Activated CD4-positive, alpha-beta T cell treated with anti-CD3 and anti-CD28 coated beads, Interleukin-2, amount 50 U/mL, for 48 hours (primary cell): ENCODE measurements at regions not wholly inside any gene's neighbourhood (a gene's known extent, or its start where the extent isn't known, plus 50 kb on each side); places are given as distances from the start of the nearest gene placed in this dataset.
"Not testable (repeated sequence)": the region's sequence is repeated elsewhere in the genome, so short reads cannot be mapped to it uniquely, and the experiment has no call there.

ENCODE experiments used
- DNase-seq, 2 experiments: peaks; one replicate each; pipeline ENCODE4 v3.0.0-alpha.2; 2020

DNA sequence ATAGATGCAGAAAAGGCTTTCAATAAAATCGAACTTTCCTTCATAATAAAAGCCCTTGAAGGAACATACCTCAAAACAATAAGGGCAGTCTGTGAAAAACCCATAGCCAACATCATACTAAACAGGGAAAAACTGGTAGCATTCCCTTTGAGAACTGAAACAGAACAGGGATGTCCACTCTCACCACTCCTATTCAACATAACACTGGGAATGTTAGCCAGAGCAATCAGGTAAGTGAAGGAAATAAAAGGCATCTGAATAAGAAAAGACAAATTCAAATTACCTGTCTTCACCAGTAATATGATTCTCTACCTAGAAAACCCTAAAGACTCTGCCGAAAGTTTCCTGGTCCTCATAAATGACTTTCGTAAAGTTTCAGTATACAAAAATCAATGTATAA is 861.0 kb upstream of the VRK2 start:
- no peak for DNase-seq

DNA sequence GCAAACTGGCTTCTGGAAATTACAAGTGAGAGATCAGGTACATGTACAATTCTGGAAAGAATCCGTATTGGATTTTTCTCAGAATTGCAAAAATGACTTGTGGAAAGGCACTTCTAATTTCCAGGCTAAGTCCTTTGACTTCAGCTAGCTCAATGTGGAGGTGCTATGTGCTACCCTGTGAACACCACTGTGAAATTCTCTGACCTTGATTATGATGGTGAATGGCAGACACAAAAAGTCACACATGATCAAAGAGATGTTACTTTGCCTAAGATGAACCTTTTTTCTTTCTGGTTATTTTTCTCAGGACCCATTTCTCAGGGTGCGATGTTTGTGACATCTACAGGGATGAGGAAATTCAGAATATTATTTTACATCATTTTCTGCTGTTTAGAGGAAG is 856.6 kb upstream of the VRK2 start:
- no peak for DNase-seq

DNA sequence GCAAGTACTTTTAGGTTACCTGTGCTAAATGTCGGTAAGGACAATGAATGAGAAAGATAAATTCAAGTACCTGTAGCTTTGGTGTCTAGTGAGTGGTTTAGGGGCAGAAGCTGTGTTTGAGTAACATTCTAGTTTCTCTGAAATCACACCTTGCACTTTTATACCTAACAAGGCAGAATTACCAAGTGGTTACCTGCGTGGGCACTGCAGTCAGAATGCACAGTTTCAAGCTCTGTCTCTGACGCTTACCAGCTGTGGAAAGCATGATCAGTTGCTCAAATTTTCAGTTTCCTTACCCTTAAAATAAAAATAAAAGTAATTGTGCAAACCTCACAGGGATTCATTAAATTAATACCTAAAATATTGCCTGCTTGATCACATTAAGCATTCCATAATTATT is 846.9 kb upstream of the VRK2 start:
- DNase-seq: no peak

DNA sequence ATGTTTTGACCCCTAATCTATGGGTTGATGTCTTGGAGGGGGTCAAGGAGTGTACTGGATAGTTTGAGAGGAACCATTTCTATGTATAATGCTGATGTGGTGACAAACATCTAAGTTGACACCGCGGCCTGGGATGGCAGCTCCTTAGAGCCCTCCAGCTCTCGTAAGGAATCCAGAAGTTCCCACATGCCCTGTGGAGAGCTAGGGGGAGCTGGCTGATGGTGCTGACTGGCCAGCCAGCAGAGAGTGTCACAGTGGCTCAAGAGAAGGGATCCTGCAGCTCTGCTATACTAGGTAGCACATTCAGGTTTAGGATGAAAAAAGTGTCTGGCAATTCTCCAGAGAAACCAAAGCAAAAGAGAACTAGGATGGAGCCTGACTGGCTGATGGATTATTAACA is 842.2 kb upstream of the VRK2 start:
- no peak for DNase-seq

DNA sequence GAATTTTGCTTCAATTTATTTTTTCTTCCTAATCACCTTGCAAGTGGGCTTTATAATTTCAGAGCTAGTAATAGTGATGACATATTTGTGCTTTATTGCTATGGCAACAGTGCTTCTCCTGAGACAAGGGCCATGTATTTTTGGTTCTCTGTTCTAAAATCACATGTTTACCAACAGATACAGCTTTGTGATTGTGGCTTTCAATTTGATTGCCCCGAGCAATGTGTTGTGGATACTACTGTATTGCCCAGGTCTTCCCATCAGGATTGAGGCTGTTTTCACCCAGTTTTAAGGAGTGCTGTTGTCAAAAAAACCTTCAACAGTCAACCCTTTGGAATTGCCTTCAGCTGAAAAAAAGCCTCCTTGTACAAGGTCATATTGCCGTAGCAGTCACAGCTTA is 841.4 kb upstream of the VRK2 start:
- DNase-seq: no peak

DNA sequence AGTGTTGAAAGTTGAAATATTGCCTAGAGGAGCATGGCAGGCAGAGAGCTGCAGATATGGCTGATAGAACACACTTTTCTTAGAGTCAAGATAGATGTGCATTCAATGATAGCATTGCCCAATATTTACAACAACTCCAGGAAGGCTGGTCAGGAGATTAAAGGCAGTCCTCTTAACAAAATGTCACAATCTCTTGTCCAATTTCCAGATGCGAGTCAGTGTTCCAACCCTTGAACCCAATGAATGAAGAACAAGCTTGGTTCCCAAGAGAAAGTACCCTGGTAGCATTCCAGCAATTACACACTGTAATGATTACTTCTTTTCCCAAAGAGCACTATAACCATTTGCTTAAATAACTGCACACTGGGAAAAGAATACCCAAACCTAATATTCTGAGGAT is 839.4 kb upstream of the VRK2 start:
- no peak for DNase-seq

DNA sequence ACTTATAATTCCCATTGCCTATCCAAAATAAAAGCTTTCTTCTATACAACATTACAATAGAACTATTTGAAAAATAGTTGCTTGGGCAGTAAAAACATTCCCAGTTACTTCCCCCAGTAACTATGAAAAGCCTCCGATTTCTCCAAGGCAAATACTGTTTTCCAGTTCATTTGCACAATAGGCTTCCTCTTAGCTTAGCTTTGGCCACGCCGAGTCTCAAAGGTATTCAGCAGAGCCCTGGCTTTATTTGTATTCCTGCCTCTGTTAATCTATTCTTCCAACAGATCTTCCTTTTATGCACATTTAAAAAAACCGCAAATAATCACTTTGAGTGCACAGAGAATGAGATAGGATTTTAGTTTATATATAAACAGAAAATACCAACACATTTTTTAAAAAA is 836.8 kb upstream of the VRK2 start:
- DNase-seq: no peak

DNA sequence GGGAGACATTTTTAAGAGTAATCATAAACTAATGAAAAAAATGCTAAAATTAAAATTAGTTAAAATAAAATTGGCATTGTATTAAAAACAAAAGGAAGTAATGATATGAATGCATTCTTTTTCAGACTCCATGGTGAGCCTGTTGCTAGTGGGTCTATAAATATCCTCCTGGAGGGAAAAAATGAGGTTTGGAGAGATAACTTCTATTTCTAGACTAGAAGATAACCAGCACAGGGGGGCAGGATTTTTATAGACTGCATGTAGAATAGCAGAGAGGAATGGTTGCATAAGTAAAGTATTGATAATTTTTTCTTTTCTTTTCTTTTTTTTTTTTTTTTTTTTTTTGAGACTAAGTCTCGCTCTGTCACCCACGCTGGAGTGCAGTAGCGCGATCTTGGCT is 835.8 kb upstream of the VRK2 start:
- DNase-seq: no peak

DNA sequence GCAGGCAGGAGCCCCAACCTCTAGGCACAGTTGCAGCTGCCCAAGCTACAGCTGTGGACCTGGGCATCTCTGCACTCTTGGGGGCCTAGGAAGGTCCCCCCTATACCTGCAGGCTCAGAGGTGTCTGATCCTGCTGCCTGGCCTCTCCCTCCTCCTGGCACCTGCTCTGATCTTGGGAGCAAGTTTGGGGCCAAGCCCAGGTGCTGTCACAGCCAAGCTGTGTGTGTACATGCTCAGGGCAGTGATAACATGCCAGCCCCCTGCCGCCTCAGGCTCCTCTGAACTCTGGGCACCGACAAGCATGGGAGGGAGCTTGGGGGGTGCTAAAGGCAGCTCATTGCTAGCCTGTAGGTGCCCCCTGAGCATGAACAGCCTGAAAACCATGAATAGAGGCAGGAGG is 829.6 kb upstream of the VRK2 start:
- DNase-seq: no peak

DNA sequence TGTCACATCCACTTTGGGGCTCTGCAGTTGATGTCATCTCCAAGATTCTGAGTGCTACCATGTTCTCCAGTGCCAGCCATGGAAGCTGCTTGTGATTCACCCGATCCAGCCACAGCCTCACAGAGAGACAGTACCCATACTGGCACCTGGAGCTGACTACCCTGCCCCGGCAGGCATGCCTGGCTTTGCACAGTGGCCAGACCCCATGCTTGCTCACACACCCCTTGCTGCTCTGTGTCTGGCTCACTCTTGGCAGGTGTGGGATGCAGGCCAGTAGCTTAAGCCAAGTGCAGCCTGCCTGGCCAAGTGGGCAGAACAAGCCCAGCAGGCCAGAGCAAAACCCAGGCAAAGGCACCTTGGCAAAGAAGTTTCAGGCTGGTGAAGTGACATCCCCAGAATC is 828.4 kb upstream of the VRK2 start:
- no peak for DNase-seq

DNA sequence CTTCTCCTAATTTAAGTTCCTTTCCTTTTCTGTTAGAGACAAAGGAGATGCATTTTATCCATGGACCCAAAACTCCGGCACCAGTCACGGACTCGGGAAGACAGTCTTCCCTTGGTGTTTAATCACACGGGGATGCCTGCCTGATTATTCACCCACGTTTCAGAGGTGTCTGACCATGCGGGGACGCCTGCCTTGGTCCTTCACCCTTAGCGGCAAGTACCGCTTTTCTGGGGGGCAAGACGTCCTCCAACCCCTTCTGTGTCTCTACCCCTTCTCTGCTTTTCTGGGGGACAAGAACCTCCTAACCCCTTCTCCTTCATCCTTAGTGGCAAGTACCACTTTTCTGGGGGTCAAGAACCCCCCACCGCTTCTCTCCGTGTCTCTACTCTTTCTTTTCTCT is 816.9 kb upstream of the VRK2 start:
- not testable (repeated sequence) for DNase-seq

DNA sequence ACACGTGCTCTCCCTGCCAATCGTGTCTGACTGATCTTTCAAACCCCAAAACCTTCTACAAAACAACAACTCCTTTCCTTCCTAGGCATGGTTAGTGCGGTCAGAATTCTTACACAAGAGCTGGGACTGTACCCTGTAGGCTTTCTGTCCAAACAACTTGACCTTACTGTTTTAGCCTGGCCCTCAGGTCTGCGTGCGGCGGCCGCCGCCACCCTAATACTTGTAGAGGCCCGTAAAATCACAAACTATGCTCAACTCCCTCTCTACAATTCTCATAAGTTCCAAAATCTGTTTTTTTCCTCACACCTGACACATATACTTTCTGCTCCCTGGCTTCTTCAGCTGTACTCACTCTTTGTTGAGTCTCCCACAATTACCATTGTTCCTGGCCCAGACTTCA is 814.3 kb upstream of the VRK2 start:
- DNase-seq: not testable (repeated sequence)

DNA sequence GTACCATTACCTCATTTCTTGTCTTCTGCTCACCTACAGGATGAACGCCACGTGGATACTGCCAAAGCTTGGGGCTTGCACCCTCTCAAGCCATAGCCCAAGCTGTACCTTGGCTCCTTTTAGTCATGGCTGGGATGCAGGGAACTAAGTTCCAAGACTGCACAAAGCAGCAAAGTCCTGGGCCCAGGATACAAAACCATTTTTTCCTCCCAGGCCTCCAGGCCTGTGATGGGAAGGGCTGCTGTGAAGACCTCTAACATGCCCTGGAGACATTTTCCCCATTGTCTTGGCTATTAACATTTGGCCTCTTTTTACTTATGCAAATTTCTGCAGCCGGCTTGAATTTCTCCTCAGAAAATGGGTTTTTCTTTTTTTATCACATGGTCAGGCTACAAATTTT is 795.1 kb upstream of the VRK2 start:
- DNase-seq: not testable (repeated sequence)

DNA sequence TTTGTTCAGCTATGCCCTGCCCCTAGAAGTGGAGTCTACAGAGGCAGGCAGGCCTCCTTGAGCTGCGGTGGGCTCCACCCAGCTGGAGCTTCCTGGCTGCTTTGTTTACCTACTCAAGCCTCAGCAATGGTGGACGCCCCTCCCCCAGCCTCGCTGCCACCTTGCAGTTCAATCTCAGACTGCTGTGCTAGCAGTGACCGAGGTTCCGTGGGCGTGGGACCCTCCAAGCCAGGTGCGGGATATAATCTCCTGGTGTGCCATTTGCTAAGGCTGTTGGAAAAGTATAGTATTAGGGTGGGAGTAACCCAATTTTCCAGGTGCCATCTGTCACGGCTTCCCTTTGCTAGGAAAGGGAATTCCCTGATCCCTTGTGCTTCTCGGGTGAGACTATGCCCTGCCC is 770.2 kb upstream of the VRK2 start:
- not testable (repeated sequence) for DNase-seq

DNA sequence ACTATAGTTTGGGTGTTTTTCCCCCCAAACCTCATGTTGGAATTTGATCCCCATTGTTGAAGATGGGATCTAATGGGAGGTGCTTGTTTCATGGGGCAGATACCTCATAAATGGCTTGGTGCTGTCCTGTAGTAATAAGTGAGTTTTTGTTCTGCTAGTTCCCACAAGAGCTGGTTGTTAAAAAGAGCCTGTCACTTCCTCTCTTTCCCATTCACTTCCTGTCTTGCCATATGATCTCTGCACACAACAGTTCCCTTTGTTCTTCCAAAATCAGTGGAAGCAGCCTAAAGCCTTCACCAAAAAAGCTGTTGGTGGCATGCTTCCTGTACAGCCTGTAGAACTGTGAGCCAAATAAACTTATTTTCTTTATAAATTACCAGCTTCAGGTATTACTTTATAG is 768.2 kb upstream of the VRK2 start:
- no peak for DNase-seq

DNA sequence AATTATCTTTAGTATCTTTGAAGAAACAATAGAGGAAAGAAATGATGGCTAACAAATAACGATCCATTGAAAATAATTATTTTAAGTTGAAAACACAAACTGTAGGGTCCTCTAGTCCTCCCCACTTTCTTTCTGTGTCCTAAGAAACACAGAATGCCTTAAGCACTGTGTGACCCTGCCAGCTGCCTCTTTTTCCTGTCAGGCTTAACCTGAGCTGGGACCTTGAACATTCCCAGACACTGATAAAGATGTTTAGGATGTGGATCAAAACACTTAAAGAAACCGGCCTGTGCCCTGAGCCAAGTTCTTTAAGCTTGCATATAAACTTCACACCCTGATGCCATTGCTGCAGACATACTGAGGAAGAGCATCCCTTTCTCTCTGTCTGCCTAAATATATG is 755.4 kb upstream of the VRK2 start:
- DNase-seq: no peak

DNA sequence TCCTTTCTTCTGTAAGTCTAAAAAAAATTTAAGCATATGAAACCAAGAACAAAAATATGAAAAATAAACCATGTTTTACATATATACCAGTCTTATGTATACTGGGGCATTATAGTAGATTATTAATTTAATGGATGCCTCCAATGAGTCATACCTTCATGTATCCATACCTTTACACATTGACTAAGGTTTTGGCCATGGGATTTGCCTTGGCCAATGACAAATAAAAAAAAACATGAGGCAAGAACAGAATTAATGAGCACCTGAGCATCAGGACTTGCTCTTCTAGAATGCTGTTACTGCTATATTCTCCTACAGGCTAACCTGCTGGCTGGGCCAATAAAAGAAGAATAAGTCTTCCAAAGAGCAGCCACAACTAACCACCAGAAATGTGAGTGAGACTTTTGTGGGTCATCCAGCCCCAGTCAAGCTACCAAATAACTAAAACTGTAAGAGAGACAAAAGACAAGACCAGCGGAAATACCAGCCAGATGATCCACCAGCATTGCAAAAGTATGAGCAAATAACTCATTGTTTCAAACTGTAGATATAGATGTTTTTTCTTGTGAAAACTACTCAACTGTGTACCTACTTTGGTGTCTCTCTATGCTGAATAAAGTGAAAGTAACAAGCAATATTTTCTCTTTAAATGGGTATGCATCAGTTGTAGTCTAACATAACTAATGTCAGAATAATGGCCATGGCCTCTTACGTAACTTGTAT is 749.6 kb upstream of the VRK2 start:
- DNase-seq: no peak

DNA sequence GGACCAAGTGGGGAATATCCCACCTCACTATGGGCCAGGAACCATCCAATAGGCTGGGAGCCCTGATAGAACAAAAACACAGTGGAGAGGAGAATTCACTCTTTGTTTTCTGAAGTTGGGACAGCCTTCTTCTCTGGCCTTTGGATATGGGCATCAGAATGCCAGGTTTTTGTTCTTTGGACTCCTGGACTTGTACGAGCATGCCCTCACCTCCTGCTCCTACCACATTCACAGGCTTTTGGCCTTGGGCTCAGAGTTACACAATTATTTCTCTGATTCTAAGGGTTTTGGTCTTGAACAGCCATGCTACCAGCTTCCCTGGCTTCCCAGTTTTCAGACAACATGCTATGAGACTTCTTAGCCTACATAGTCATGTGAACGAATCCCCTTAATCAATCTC is 732.9 kb upstream of the VRK2 start:
- no peak for DNase-seq

DNA sequence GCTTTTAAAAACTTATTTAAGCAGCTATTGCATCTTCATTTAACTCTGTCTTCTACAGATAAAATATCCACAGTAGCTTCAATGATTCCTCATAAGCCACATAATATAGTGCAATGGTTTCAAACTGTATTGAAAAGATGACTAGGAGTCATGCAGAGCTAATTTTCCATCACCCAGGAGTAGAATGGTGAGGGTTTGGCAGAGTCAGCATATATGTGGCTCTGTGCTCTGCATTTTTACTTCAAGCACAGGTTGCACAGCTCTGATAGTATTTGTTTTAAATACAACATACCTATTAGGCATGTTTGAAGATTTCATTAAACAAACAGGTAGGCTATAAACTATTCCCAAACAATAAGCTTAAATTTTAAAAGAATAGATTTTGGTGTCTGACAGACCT is 731.9 kb upstream of the VRK2 start:
- DNase-seq: no peak

DNA sequence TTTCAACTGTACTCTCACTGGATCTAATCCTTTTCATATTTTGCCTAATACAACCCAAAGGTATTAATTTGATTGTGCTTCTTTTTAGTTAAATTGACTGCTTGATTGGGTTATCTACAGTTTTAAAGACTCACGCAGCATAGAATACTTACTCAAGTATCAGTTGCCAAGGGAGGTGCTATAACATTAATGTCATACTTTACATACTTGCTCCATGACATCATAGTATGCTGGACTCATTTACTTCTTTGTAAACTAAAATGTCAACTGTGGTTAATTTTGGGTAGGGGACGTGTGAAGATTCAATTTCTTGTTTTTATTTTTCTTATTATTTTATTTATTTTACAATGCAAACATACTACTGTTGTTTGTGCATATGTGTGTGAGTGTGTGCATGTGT is 716.2 kb upstream of the VRK2 start:
- DNase-seq: no peak

DNA sequence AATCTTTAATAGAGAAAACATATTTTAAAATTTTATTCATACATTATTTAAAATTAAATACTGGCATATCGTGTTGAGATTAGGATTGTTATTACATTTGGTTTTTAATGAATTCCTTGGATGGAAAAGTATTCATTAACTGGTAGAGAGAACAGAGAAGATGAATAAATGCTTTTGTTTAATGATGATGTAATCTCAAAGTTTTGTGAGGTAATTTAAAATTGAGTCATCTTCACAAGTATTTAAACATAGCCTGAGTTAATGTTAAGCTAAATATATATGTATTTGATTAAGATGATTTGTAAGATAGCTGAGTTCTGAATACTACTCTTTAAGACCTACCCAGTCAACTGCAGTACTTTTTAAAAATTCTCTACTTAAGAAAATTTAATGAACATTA is 713.4 kb upstream of the VRK2 start:
- no peak for DNase-seq

DNA sequence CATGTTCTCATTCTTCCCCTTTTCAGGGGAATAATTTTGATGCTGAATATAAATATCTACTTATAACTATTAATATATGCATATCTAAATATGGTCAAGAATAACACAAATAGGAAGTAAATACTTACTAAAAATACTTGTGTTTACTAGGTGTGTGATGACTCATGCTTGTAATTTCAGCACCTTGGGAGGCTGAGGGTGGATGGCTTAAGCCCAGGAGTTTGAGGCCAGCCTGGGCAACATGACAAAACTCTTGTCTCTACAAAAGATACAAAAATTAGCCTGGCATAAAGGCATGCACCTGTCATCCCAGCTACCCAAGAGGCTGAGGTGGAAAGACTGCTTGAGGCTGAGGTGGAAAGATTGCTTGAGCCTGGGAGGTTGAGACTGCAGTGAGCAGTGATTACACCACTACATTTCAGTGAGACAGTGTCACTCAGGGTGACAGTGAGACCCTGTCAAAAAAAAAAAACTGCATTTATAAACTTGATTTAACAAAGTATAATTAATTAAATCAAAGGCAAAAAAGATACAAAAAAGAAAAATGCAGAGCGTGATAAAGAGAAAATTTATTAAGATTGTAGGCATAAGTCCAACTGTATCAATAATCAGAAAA is 703.1 kb upstream of the VRK2 start:
- DNase-seq: no peak

DNA sequence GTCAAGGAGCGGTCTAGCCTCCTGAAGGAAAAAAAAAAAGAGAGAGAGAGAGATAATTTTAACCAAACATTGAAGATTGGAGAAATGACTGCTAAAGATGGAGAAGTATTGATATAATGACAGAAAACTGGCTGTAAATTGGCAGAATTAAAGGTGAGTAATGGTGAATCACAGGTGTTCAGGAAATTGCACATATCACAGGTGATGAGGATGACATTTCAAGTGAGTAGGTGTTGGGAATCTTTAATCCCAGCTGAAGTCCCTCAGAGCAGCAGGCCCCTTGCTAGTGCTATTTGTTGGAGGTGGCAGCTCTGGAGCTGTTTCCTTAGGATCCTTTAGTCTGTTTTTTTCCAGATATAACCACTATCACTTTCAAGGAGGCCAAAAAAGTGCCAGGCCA is 678.4 kb upstream of the VRK2 start:
- no peak for DNase-seq

DNA sequence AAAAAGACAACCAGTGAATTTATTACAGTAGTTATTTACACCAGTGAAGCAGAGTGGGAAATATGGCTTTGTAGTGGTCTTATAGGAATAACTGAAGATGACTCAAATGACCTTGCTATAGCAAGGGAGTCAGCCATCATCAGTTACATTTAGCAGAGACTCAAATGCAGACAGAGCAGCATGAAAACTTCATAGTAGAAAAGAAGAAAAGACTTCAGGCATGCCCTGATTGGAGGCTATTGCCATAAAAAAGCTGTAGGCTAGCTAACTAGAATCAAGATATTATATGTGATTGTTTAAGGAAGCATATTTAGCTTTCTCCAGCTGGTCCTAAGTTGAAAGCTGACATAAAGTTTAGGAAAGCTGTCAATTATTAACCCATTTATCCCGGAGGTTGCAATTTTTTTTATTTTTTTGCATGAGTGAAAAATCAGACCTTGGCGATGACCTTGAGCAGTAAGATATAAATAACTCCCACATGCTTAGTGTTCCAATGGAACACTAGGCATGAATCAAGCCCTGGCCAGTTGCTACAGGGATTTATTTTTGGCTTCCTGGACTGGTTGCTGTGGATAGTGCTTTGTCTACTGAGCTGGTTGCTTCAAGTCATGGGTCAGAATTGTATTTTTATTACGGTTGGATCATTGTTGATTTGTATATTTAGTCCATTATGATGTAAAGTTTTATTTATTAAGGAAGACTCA is 675.6 kb upstream of the VRK2 start:
- DNase-seq: no peak
